SK-N-SH (cell line): ENCODE measurements at regions not wholly inside any gene's neighbourhood (a gene's known extent, or its start where the extent isn't known, plus 50 kb on each side); places are given as distances from the start of the nearest gene placed in this dataset.

ENCODE experiments used
- CTCF ChIA-PET: fragments of 300-600, 350-600 bp; formaldehyde crosslinking; extraction: SDS; loops from one replicate; lab custom pipeline; 2021; lab: Yijun Ruan, JAX
- POLR2A ChIA-PET: fragments of 350-600 bp; sonication (Branson Sonifier 250); formaldehyde crosslinking; extraction: SDS; loops from one replicate; lab custom pipeline; 2020; ENCODE audit warnings: antibody characterized with exemption, inconsistent platforms; lab: Yijun Ruan, JAX
- DNase-seq: peaks from one replicate; pipeline ENCODE4 v3.0.0; 2012
- H2AFZ ChIP-seq: fragments of 200-600 bp; sonication (generic); 2 replicates; pipeline ENCODE4 v1.8.1; 2016; ENCODE audit warnings: antibody characterized with exemption, mild to moderate bottlenecking, low read depth
- H3F3A ChIP-seq: fragments of 200-600 bp; sonication (generic); replicated peaks from 2 replicates; pipeline ENCODE3; 2016; ENCODE audit warnings: antibody characterized with exemption, mild to moderate bottlenecking; ENCODE audit not compliant: insufficient read depth
- H3K27ac ChIP-seq, 2 experiments: fragments of 200-500 bp in 1 of 2; fragments of 200-600 bp in 1 of 2; sonication (Bioruptor generic) in 1 of 2; sonication (generic), shearing (Covaris generic) in 1 of 2; 2 replicates each; pipeline versions ENCODE4 v1.5.1 to v1.6.1; 2014 to 2016; ENCODE audit warnings: low read depth in 2 of 2, inconsistent platforms in 1 of 2, low read length in 1 of 2, mild to moderate bottlenecking in 1 of 2, mixed read lengths in 1 of 2
- H3K27me3 ChIP-seq: fragments of 200-600 bp; sonication (generic), shearing (Covaris generic); 2 replicates; pipeline ENCODE4 v1.6.1; 2016; ENCODE audit warnings: mixed run types; ENCODE audit not compliant: insufficient read depth
- H3K36me3 ChIP-seq, 2 experiments: fragments of 200-500 bp in 1 of 2; fragments of 200-600 bp in 1 of 2; sonication (Bioruptor generic) in 1 of 2; sonication (generic) in 1 of 2; replicated peaks in 1 of 2; 2 replicates each; pipeline versions ENCODE3 to v1.5.1; 2014 to 2016; ENCODE audit warnings: low read length in 1 of 2, mild to moderate bottlenecking in 1 of 2; ENCODE audit not compliant: insufficient read depth in 2 of 2, control insufficient read depth in 1 of 2
- H3K4me1 ChIP-seq, 2 experiments: fragments of 200-500 bp in 1 of 2; fragments of 200-600 bp in 1 of 2; sonication (Bioruptor generic) in 1 of 2; sonication (generic), shearing (Covaris generic) in 1 of 2; 2 replicates each; pipeline versions ENCODE4 v1.5.1 to v1.6.1; 2014 to 2016; ENCODE audit warnings: low read depth in 1 of 2, low read length in 1 of 2, mixed run types in 1 of 2; ENCODE audit not compliant: insufficient read depth in 2 of 2, control insufficient read depth in 1 of 2
- H3K4me2 ChIP-seq: fragments of 200-600 bp; sonication (generic), shearing (Covaris generic); 2 replicates; pipeline ENCODE4 v1.6.1; 2017; ENCODE audit warnings: mixed run types
- H3K4me3 ChIP-seq, 2 experiments: fragments of 200-500 bp in 1 of 2; fragments of 200-600 bp in 1 of 2; sonication (Bioruptor generic) in 1 of 2; sonication (generic), shearing (Covaris generic) in 1 of 2; 2 replicates each; pipeline versions ENCODE4 v1.5.1 to v1.8.1; 2014 to 2016; ENCODE audit warnings: low read depth in 2 of 2, inconsistent platforms in 1 of 2, low read length in 1 of 2, mild to moderate bottlenecking in 1 of 2, mixed read lengths in 1 of 2, moderate library complexity in 1 of 2
- H3K79me2 ChIP-seq: fragments of 200-600 bp; sonication (generic); 2 replicates; pipeline ENCODE4 v1.8.1; 2017; ENCODE audit warnings: mild to moderate bottlenecking; ENCODE audit not compliant: insufficient read depth
- H3K9ac ChIP-seq: fragments of 200-600 bp; sonication (generic); 2 replicates; pipeline ENCODE4 v1.6.1; 2017; ENCODE audit warnings: mixed run types
- H3K9me2 ChIP-seq: fragments of 200-600 bp; sonication (generic); 2 replicates; pipeline ENCODE4 v1.6.1; 2017; ENCODE audit warnings: mixed run types
- H3K9me3 ChIP-seq: fragments of 200-600 bp; sonication (generic); 2 replicates; pipeline ENCODE4 v1.6.1; 2017; ENCODE audit warnings: mixed run types, mild to moderate bottlenecking, moderate library complexity
- H4K20me1 ChIP-seq: fragments of 200-600 bp; sonication (generic); 2 replicates; pipeline ENCODE4 v1.6.1; 2017; ENCODE audit warnings: mild to moderate bottlenecking, mixed run types; ENCODE audit not compliant: insufficient read depth
- CHD2 ChIP-seq: fragments of 150-350 bp; IDR thresholded peaks from 2 replicates; pipeline ENCODE4 v1.6.1; 2018; ENCODE audit warnings: low read length; ENCODE audit not compliant: partially characterized antibody
- EZH2phosphoT487 ChIP-seq: fragments of 200-600 bp; sonication (generic); IDR thresholded peaks from 2 replicates; pipeline ENCODE4 v1.6.1; 2017; ENCODE audit warnings: low read depth, mixed run types, mild to moderate bottlenecking, antibody characterized with exemption, moderate library complexity, borderline replicate concordance
- FOXM1 ChIP-seq: IDR thresholded peaks from 2 replicates; pipeline ENCODE4 v1.4.0; 2012; ENCODE audit warnings: low read depth, mild to moderate bottlenecking
- GABPA ChIP-seq: IDR thresholded peaks from 2 replicates; pipeline ENCODE4 v1.4.0; 2012; ENCODE audit warnings: low read depth, mild to moderate bottlenecking
- GATA2 ChIP-seq: sonication (generic); formaldehyde crosslinking; IDR thresholded peaks from 2 replicates; pipeline ENCODE4 v1.5.0; 2020; ENCODE audit warnings: mild to moderate bottlenecking, missing genetic modification reagents
- JUND ChIP-seq: IDR thresholded peaks from 2 replicates; pipeline ENCODE4 v1.4.0; 2012
- NRF1 ChIP-seq: IDR thresholded peaks from 2 replicates; pipeline ENCODE4 v1.6.1; 2012; ENCODE audit warnings: low read depth, mild to moderate bottlenecking, low read length
- PBX3 ChIP-seq: IDR thresholded peaks from 2 replicates; pipeline ENCODE4; 2012
- POLR2AphosphoS5 ChIP-seq: IDR thresholded peaks from 2 replicates; pipeline ENCODE4 v1.6.1; 2012; ENCODE audit warnings: low read depth, low read length
- RAD21 ChIP-seq: IDR thresholded peaks from 2 replicates; pipeline ENCODE4 v1.6.1; 2012; ENCODE audit warnings: mild to moderate bottlenecking, low read length
- REST ChIP-seq: IDR thresholded peaks from 2 replicates; pipeline ENCODE4 v1.6.1; 2012; ENCODE audit warnings: mild to moderate bottlenecking, low read depth, low read length, moderate library complexity
- RFX5 ChIP-seq: IDR thresholded peaks from 2 replicates; pipeline ENCODE4 v1.6.1; 2012; ENCODE audit warnings: mild to moderate bottlenecking, improper control_type of control experiment, low read length
- SIN3A ChIP-seq: IDR thresholded peaks from 2 replicates; pipeline ENCODE4 v1.6.1; 2012; ENCODE audit warnings: low read depth, mild to moderate bottlenecking, low read length, moderate library complexity, borderline replicate concordance
- SMC3 ChIP-seq: IDR thresholded peaks from 2 replicates; pipeline ENCODE4 v1.6.1; 2012; ENCODE audit warnings: low read depth, low read length, improper control_type of control experiment
- TCF12 ChIP-seq: IDR thresholded peaks from 2 replicates; pipeline ENCODE4 v1.4.0; 2012
- USF1 ChIP-seq: IDR thresholded peaks from 2 replicates; pipeline ENCODE4 v1.4.0; 2012; ENCODE audit warnings: low read depth, borderline replicate concordance
- WGBS: methylation state at CpG from one replicate; pipeline ENCODE4 v1.1.6; 2017; ENCODE audit warnings: low lambda C conversion rate; 5-methylcytosine and 5-hydroxymethylcytosine counted together
- TF ChIP-seq, protein P1 (sequence below): fragments of 150-350 bp; IDR thresholded peaks from 2 replicates; pipeline ENCODE4 v1.6.1; 2016; ENCODE audit warnings: mild to moderate bottlenecking, low read depth, low read length
- TF ChIP-seq, protein P2 (sequence below): fragments of 150-350 bp; IDR thresholded peaks from 2 replicates; pipeline ENCODE4 v1.6.1; 2017; ENCODE audit warnings: antibody characterized with exemption, low read length, low read depth, borderline replicate concordance
- TF ChIP-seq, protein P3 (sequence below): IDR thresholded peaks from 2 replicates; pipeline ENCODE4 v1.4.0; 2012; ENCODE audit warnings: low read depth

- Histone ChIP-seq H3K4me2 (no peak overlapping the region), H4K20me1 (no peaks in the 10 kb centered on the region), H3K9me3 (no peaks in the 10 kb centered on the region), H3F3A (no peaks in the 10 kb centered on the region), H3K9me2 (no peaks in the 10 kb centered on the region), H3K79me2 (no peaks in the 10 kb centered on the region), H3K27ac (no peak overlapping the region), H3K4me3 (no peak overlapping the region), H3K27me3 (no peaks in the 10 kb centered on the region), H3K4me1 (no peaks in the 10 kb centered on the region), H3K9ac (no peak overlapping the region), H3K36me3 (no peaks in the 10 kb centered on the region), H2AFZ (no peak overlapping the region)
- ChIA-PET POLR2A (no interaction called here), CTCF (no interaction called here)
- TF ChIP-seq SIN3A (no peak), POLR2AphosphoS5 (no peak), RFX5 (no peak), REST (no peak), GABPA (no peak), GATA2 (CRISPR knock-in tag) (no peak), RAD21 (no peak), FOXM1 (no peak), EZH2phosphoT487 (no peak), USF1 (no peak), JUND (no peak), TCF12 (no peak), SMC3 (no peak), NRF1 (no peak), CHD2 (no peak), PBX3 (no peak)
- TF ChIP-seq, protein P1, sequence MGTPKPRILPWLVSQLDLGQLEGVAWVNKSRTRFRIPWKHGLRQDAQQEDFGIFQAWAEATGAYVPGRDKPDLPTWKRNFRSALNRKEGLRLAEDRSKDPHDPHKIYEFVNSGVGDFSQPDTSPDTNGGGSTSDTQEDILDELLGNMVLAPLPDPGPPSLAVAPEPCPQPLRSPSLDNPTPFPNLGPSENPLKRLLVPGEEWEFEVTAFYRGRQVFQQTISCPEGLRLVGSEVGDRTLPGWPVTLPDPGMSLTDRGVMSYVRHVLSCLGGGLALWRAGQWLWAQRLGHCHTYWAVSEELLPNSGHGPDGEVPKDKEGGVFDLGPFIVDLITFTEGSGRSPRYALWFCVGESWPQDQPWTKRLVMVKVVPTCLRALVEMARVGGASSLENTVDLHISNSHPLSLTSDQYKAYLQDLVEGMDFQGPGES, result no peak
- TF ChIP-seq, protein P2, sequence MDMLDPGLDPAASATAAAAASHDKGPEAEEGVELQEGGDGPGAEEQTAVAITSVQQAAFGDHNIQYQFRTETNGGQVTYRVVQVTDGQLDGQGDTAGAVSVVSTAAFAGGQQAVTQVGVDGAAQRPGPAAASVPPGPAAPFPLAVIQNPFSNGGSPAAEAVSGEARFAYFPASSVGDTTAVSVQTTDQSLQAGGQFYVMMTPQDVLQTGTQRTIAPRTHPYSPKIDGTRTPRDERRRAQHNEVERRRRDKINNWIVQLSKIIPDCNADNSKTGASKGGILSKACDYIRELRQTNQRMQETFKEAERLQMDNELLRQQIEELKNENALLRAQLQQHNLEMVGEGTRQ, result no peak
- TF ChIP-seq, protein P3, sequence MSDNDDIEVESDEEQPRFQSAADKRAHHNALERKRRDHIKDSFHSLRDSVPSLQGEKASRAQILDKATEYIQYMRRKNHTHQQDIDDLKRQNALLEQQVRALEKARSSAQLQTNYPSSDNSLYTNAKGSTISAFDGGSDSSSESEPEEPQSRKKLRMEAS, result no peak
- DNase-seq, result no peak
- WGBS, result 25% methylated on average over 3 of the region's 3 CpGs
These were observed 620.2 kb upstream of the TENM4 start for GRCh38 chr11:80061056-80061455.
